PFSK-1 (cell line): ENCODE measurements at regions not wholly inside any gene's neighbourhood (a gene's known extent, or its start where the extent isn't known, plus 50 kb on each side); places are given as distances from the start of the nearest gene placed in this dataset.

Experiments
- FOXP2 ChIP-seq: optimal IDR thresholded peaks from 2 replicates; pipeline ENCODE3; 2011; ENCODE audit warnings: borderline replicate concordance, control low read depth, inconsistent platforms; ENCODE audit not compliant: insufficient read depth; ENCODE audit errors: extremely low read length, extremely low read depth
- POLR2AphosphoS5 ChIP-seq: IDR thresholded peaks from 2 replicates; pipeline ENCODE4 v1.6.1; 2012; ENCODE audit warnings: low read depth, mild to moderate bottlenecking, control low read depth, low read length, moderate library complexity
- SIN3A ChIP-seq: IDR thresholded peaks from 2 replicates; pipeline ENCODE4 v1.6.1; 2012; ENCODE audit warnings: mild to moderate bottlenecking, low read length, moderate library complexity, borderline replicate concordance; ENCODE audit not compliant: insufficient read depth
- TAF1 ChIP-seq: IDR thresholded peaks from 2 replicates; pipeline ENCODE4 v1.6.1; 2012; ENCODE audit warnings: low read length, control low read depth, borderline replicate concordance; ENCODE audit not compliant: insufficient read depth
- TF ChIP-seq, protein P1 (sequence below), 2 experiments: IDR thresholded peaks; 2 replicates each; pipeline versions ENCODE4 v1.6.1 to v1.8.0; 2011 to 2012; ENCODE audit warnings: low read depth in 2 of 2, low read length in 2 of 2, control low read depth in 1 of 2, inconsistent platforms in 1 of 2, mild to moderate bottlenecking in 1 of 2, moderate library complexity in 1 of 2; ENCODE audit not compliant: insufficient read depth in 1 of 2

DNA sequence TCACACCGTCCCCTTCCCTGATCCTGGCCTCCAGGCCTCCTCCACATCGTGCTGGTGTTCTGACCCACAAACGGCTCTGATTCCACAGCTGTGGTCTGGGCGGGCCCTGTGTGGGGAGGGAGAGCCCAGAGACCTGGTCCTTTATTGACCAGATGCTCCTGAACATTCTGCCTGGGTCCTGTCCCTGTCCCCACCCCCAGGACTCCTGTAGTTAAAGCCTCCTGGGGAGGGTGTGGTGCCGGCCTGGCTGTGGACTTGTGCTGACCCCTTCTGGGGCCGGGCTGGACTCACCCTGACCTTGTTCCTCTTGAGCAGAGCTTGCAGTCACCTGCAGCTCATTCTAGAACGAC, 128.7 kb downstream of the CTTN start:
- TF ChIP-seq POLR2AphosphoS5 (no peak), TAF1 (no peak), SIN3A (no peak), FOXP2 (no peak)
- TF ChIP-seq, protein P1, sequence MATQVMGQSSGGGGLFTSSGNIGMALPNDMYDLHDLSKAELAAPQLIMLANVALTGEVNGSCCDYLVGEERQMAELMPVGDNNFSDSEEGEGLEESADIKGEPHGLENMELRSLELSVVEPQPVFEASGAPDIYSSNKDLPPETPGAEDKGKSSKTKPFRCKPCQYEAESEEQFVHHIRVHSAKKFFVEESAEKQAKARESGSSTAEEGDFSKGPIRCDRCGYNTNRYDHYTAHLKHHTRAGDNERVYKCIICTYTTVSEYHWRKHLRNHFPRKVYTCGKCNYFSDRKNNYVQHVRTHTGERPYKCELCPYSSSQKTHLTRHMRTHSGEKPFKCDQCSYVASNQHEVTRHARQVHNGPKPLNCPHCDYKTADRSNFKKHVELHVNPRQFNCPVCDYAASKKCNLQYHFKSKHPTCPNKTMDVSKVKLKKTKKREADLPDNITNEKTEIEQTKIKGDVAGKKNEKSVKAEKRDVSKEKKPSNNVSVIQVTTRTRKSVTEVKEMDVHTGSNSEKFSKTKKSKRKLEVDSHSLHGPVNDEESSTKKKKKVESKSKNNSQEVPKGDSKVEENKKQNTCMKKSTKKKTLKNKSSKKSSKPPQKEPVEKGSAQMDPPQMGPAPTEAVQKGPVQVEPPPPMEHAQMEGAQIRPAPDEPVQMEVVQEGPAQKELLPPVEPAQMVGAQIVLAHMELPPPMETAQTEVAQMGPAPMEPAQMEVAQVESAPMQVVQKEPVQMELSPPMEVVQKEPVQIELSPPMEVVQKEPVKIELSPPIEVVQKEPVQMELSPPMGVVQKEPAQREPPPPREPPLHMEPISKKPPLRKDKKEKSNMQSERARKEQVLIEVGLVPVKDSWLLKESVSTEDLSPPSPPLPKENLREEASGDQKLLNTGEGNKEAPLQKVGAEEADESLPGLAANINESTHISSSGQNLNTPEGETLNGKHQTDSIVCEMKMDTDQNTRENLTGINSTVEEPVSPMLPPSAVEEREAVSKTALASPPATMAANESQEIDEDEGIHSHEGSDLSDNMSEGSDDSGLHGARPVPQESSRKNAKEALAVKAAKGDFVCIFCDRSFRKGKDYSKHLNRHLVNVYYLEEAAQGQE (IDR thresholded peaks at IDR 0.05; ENCODE audit: insufficient read depth in 1 of 2, low read depth in 2 of 2, low read length in 2 of 2), result no peak
